Activated gamma-delta T cell (primary cell): ENCODE measurements at regions not wholly inside any gene's neighbourhood (a gene's known extent, or its start where the extent isn't known, plus 50 kb on each side); places are given as distances from the start of the nearest gene placed in this dataset.
"Not testable (repeated sequence)": the region's sequence is repeated elsewhere in the genome, so short reads cannot be mapped to it uniquely, and the experiment has no call there.

ENCODE experiments used
- DNase-seq: peaks from one replicate; lab custom pipeline; 2025; lab: John Stamatoyannopoulos, UW

- DNase-seq, result no peak
Observed at GRCh38 chr11:69887330-69887729, 68.1 kb upstream of the FGF3 start.

GRCh38 chr11:69887841-69888427, 68.7 kb upstream of the FGF3 start:
- no peak for DNase-seq

GRCh38 chr11:69888483-69889181, 69.4 kb upstream of the FGF3 start:
- DNase-seq, result no peak

GRCh38 chr11:69889400-69890318, 70.4 kb upstream of the FGF3 start:
- DNase-seq, result no peak

GRCh38 chr11:69890476-69890875, 71.3 kb upstream of the FGF3 start:
- DNase-seq, result no peak

GRCh38 chr11:69891421-69892236, 72.4 kb upstream of the FGF3 start:
- no peak for DNase-seq

- DNase-seq, result no peak
Observed at GRCh38 chr11:69892237-69892985, 73.2 kb upstream of the FGF3 start.

GRCh38 chr11:69892986-69893555, 73.9 kb upstream of the FGF3 start:
- DNase-seq, result no peak

- DNase-seq, result no peak
Observed at GRCh38 chr11:69893631-69894030, 74.4 kb upstream of the FGF3 start.

- DNase-seq, result no peak
Observed at GRCh38 chr11:69894181-69894611, 75.0 kb upstream of the FGF3 start.

GRCh38 chr11:69894648-69895047, 75.4 kb upstream of the FGF3 start:
- no peak for DNase-seq

- DNase-seq, result no peak
Observed at GRCh38 chr11:69896250-69896649, 77.0 kb upstream of the FGF3 start.

GRCh38 chr11:69898123-69898522, 78.9 kb upstream of the FGF3 start:
- no peak for DNase-seq

- DNase-seq, result no peak
Observed at GRCh38 chr11:69899957-69900821, 81.0 kb upstream of the FGF3 start.

GRCh38 chr11:69900822-69901302, 81.6 kb upstream of the FGF3 start:
- DNase-seq, result not testable (repeated sequence)

- no peak for DNase-seq
Observed at GRCh38 chr11:69902337-69902736, 83.1 kb upstream of the FGF3 start.

GRCh38 chr11:69903211-69903610, 84.0 kb upstream of the FGF3 start:
- no peak for DNase-seq

- DNase-seq, result no peak
Observed at GRCh38 chr11:69904161-69904973, 85.2 kb upstream of the FGF3 start.
